A673 (cell line): ENCODE measurements at regions not wholly inside any gene's neighbourhood (a gene's known extent, or its start where the extent isn't known, plus 50 kb on each side); places are given as distances from the start of the nearest gene placed in this dataset.

Experiments used
- EZH2 ChIP-seq: fragments of 200-600 bp; sonication (generic); IDR thresholded peaks from 2 replicates; pipeline ENCODE4 v1.6.1; 2017; ENCODE audit warnings: borderline replicate concordance, low read depth, mild to moderate bottlenecking, mixed read lengths, antibody characterized with exemption, low read length; ENCODE audit not compliant: poor library complexity, severe bottlenecking
- TF ChIP-seq, protein P1 (sequence below): fragments of 300-800, 200-600 bp; sonication (generic); conservative IDR thresholded peaks from 2 replicates; pipeline ENCODE4 v1.5.1; 2017; ENCODE audit warnings: low read depth, mild to moderate bottlenecking, antibody characterized with exemption, low read length, moderate library complexity, mixed read lengths

DNA sequence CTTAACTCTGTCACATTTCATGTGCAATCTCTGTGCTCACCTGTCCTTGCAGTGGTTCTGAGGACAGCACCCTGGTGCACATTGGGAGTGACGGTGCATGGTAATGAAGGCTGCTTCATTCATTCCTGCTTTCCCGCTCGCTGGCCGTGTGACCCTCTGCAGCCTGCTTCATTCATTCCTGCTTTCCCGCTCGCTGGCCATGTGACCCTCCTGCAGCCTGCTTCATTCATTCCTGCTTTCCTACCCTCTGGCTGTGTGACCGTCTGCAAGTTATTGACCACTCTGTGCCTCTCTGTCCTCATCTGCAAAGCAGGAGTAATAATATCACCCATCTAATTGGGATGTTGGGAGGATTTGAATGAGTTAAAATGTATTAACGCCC, 189.1 kb upstream of the TMEM132C start:
- TF ChIP-seq, protein P1, sequence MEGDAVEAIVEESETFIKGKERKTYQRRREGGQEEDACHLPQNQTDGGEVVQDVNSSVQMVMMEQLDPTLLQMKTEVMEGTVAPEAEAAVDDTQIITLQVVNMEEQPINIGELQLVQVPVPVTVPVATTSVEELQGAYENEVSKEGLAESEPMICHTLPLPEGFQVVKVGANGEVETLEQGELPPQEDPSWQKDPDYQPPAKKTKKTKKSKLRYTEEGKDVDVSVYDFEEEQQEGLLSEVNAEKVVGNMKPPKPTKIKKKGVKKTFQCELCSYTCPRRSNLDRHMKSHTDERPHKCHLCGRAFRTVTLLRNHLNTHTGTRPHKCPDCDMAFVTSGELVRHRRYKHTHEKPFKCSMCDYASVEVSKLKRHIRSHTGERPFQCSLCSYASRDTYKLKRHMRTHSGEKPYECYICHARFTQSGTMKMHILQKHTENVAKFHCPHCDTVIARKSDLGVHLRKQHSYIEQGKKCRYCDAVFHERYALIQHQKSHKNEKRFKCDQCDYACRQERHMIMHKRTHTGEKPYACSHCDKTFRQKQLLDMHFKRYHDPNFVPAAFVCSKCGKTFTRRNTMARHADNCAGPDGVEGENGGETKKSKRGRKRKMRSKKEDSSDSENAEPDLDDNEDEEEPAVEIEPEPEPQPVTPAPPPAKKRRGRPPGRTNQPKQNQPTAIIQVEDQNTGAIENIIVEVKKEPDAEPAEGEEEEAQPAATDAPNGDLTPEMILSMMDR = no peak
- no peak for TF ChIP-seq EZH2
